Neural cell (in vitro differentiated cells): ENCODE measurements at regions not wholly inside any gene's neighbourhood (a gene's known extent, or its start where the extent isn't known, plus 50 kb on each side); places are given as distances from the start of the nearest gene placed in this dataset.

Experiments
- H2AFZ ChIP-seq: fragments of 200-600, 300-800 bp; sonication (generic), shearing (Covaris generic); 2 replicates; pipeline ENCODE4 v1.6.0; 2014; ENCODE audit warnings: low read depth, mild to moderate bottlenecking, antibody characterized with exemption, low read length, moderate library complexity
- H3F3A ChIP-seq: fragments of 200-600 bp; shearing (Covaris generic); 2 replicates; pipeline ENCODE4 v1.6.1; 2016; ENCODE audit warnings: mild to moderate bottlenecking, moderate library complexity, mixed read lengths, antibody characterized with exemption, low read length; ENCODE audit not compliant: insufficient read depth, poor library complexity, severe bottlenecking
- H3K27ac ChIP-seq: fragments of 200-600, 300-800 bp; sonication (generic), shearing (Covaris generic); 2 replicates; pipeline ENCODE4 v1.5.1; 2014; ENCODE audit warnings: mild to moderate bottlenecking, low read length, moderate library complexity
- H3K27me3 ChIP-seq: fragments of 300-800, 200-600 bp; sonication (generic), shearing (Covaris generic); 2 replicates; pipeline ENCODE4 v1.6.0; 2014; ENCODE audit warnings: mild to moderate bottlenecking, low read depth, low read length, moderate library complexity; ENCODE audit not compliant: insufficient read depth
- H3K36me3 ChIP-seq: fragments of 300-800, 200-600 bp; sonication (generic), shearing (Covaris generic); 2 replicates; pipeline ENCODE4 v1.5.1; 2014; ENCODE audit warnings: mild to moderate bottlenecking, antibody characterized with exemption, low read length, moderate library complexity; ENCODE audit not compliant: insufficient read depth
- H3K4me2 ChIP-seq: fragments of 300-800, 200-600 bp; sonication (generic), shearing (Covaris generic); 2 replicates; pipeline ENCODE4 v1.6.0; 2014; ENCODE audit warnings: mild to moderate bottlenecking, low read length
- H3K4me3 ChIP-seq: fragments of 300-800, 200-600 bp; sonication (generic), shearing (Covaris generic); 2 replicates; pipeline ENCODE4 v1.5.1; 2014; ENCODE audit warnings: mild to moderate bottlenecking, low read length, moderate library complexity
- H3K79me2 ChIP-seq: fragments of 200-600 bp; shearing (Covaris generic); replicated peaks from 2 replicates; pipeline ENCODE4 v1.6.0; 2014; ENCODE audit warnings: mild to moderate bottlenecking, low read length, moderate library complexity; ENCODE audit not compliant: insufficient read depth
- H3K9ac ChIP-seq: fragments of 300-800, 200-600 bp; sonication (generic), shearing (Covaris generic); 2 replicates; pipeline ENCODE4 v1.6.1; 2016; ENCODE audit warnings: mild to moderate bottlenecking, low read length, mixed read lengths
- H3K9me2 ChIP-seq: fragments of 200-600 bp; shearing (Covaris generic); 2 replicates; pipeline ENCODE4 v1.6.1; 2016; ENCODE audit warnings: mild to moderate bottlenecking, low read length, mixed read lengths; ENCODE audit not compliant: insufficient read depth
- H3K9me3 ChIP-seq: fragments of 200-600, 300-800 bp; sonication (generic), shearing (Covaris generic); 2 replicates; pipeline ENCODE4 v1.6.1; 2016; ENCODE audit warnings: mild to moderate bottlenecking, mixed run types, low read length, moderate library complexity, mixed read lengths
- H4K20me1 ChIP-seq: fragments of 200-600 bp; shearing (Covaris generic); 2 replicates; pipeline ENCODE4 v1.6.1; 2016; ENCODE audit warnings: mild to moderate bottlenecking, mixed run types; ENCODE audit not compliant: insufficient read depth
- CTCF ChIP-seq: fragments of 450-650 bp; IDR thresholded peaks from 2 replicates; pipeline ENCODE4 v1.5.1; 2014; ENCODE audit warnings: antibody characterized with exemption, mild to moderate bottlenecking, moderate library complexity; ENCODE audit not compliant: poor library complexity, severe bottlenecking
- EP300 ChIP-seq: fragments of 450-650 bp; conservative IDR thresholded peaks from 2 replicates; pipeline ENCODE4 v1.6.1; 2014; ENCODE audit warnings: antibody characterized with exemption, mild to moderate bottlenecking, moderate library complexity; ENCODE audit not compliant: poor library complexity, severe bottlenecking
- EZH2 ChIP-seq: fragments of 200-600, 300-800 bp; shearing (Covaris generic), sonication (generic); IDR thresholded peaks from 2 replicates; pipeline ENCODE4 v1.6.1; 2014; ENCODE audit warnings: antibody characterized with exemption, low read length, borderline replicate concordance, mild to moderate bottlenecking; ENCODE audit not compliant: insufficient read depth, poor library complexity, severe bottlenecking
- MXI1 ChIP-seq: fragments of 450-650 bp; conservative IDR thresholded peaks from 2 replicates; pipeline ENCODE4 v1.6.1; 2014; ENCODE audit warnings: antibody characterized with exemption, mild to moderate bottlenecking; ENCODE audit not compliant: poor library complexity, severe bottlenecking
- POLR2AphosphoS5 ChIP-seq: IDR thresholded peaks from 2 replicates; pipeline ENCODE4 v1.6.1; 2012
- RAD21 ChIP-seq: fragments of 450-650 bp; conservative IDR thresholded peaks from 2 replicates; pipeline ENCODE4 v1.6.1; 2014; ENCODE audit warnings: antibody characterized with exemption, mild to moderate bottlenecking, moderate library complexity
- REST ChIP-seq: IDR thresholded peaks from 2 replicates; pipeline ENCODE4 v1.6.1; 2012; ENCODE audit warnings: borderline replicate concordance
- SMC3 ChIP-seq: fragments of 450-650 bp; conservative IDR thresholded peaks from 2 replicates; pipeline ENCODE4 v1.6.1; 2014; ENCODE audit warnings: antibody characterized with exemption, mild to moderate bottlenecking, moderate library complexity; ENCODE audit not compliant: poor library complexity
- TAF1 ChIP-seq: IDR thresholded peaks from 2 replicates; pipeline ENCODE4 v1.6.1; 2012; ENCODE audit warnings: low read depth

GRCh38 chr11:106461148-106461691 is 383.8 kb downstream of the AASDHPPT start:
- Histone ChIP-seq H3K4me3 (no peak overlapping the region), H3K79me2 (no peaks in the 10 kb centered on the region), H3K4me2 (no peak overlapping the region), H3K36me3 (no peaks in the 10 kb centered on the region), H3K27me3 (no peaks in the 10 kb centered on the region), H3K27ac (no peak overlapping the region), H3K9ac (no peak overlapping the region), H2AFZ (no peak overlapping the region), H3K9me3 (no peaks in the 10 kb centered on the region), H3F3A (no peaks in the 10 kb centered on the region), H4K20me1 (no peaks in the 10 kb centered on the region), H3K9me2 (no peaks in the 10 kb centered on the region)
- TF ChIP-seq REST (no peak), EP300 (no peak), CTCF (no peak)

GRCh38 chr11:106461839-106462545 is 384.5 kb downstream of the AASDHPPT start:
- no peak overlapping the region for H3K4me2 ChIP-seq
- H2AFZ ChIP-seq = no peak overlapping the region
- no peaks in the 10 kb centered on the region for H3F3A ChIP-seq
- H3K36me3 ChIP-seq = no peaks in the 10 kb centered on the region
- no peaks in the 10 kb centered on the region for H3K27me3 ChIP-seq
- H4K20me1 ChIP-seq = no peaks in the 10 kb centered on the region
- no peak overlapping the region for H3K9ac ChIP-seq
- no peak overlapping the region for H3K27ac ChIP-seq
- H3K9me2 ChIP-seq = no peaks in the 10 kb centered on the region
- no peaks in the 10 kb centered on the region for H3K79me2 ChIP-seq
- TF ChIP-seq REST = no peak
- TF ChIP-seq EZH2 = no peak
- no peak for TF ChIP-seq MXI1
- TF ChIP-seq RAD21 = no peak
- no peak for TF ChIP-seq CTCF
- no peak for TF ChIP-seq POLR2AphosphoS5
- TF ChIP-seq TAF1 = no peak
- no peak for TF ChIP-seq EP300
- no peak for TF ChIP-seq SMC3
- H3K9me3 ChIP-seq = no peaks in the 10 kb centered on the region
- no peak overlapping the region for H3K4me3 ChIP-seq
